ENCODE measurements at regions not wholly inside any gene's neighbourhood (a gene's known extent, or its start where the extent isn't known, plus 50 kb on each side); places are given as distances from the start of the nearest gene placed in this dataset.

DNA sequence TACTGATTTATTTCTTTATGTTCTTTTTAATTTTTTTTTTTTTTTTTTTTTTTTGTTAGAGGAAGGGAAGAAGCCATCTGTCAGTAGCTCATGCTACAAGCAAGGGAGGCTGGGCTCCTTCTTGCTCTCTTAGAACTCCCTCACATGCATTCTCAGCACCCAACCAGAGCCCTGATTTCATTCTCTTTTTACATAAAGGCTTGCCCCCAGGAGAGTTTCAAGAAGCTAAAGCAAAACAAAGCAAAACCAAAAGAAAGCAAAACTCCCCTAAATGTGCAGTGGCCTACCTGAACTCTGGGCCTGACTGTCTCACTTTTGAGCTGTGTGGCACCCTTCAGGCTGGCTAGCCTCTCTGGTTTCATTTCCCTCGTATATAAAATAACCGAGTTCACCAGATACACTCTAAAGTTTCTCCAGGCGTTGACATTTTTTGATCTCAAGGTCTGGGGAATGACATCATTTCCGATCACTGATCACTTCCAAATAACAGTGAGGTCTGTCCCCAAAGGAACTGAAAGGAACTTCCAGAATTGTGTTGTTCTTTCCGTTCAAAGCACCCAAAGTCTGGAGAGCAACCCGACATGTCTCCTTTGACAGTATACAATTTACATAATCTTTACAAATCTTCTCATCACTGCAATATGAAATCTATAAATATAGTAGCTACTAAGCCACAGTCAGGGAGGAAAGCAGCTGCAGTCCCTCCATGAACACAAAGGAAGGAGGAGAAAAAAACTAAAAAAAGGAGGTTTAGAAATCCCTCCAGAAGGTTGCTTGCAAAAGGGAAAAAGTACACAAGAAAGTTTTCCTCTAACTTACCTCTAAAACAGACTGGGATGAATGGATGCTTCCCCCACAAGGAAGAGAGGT lies 145.6 kb upstream of the NCK2 start:
- Histone ChIP-seq H3K36me3 (ENCODE audit: insufficient read depth, low read length) (no peaks in the 10 kb centered on the region), H3K9ac (ENCODE audit: low read length) (no peak overlapping the region), H3K4me1 (ENCODE audit: insufficient read depth, low read length) (no peaks in the 10 kb centered on the region), H3K27me3 (ENCODE audit: control insufficient read depth in 1 of 2, insufficient read depth in 2 of 2, low read length in 2 of 2) (no peaks in the 10 kb centered on the region), H3K4me3 (ENCODE audit: low read depth in 1 of 2, low read length in 2 of 2) (no peak overlapping the region), H3K9me3 (ENCODE audit: low read length) (no peaks in the 10 kb centered on the region), H3K27ac (ENCODE audit: low read depth, low read length) (no peak overlapping the region)

GRCh38 chr2:105597806-105598803 lies 146.6 kb upstream of the NCK2 start:
- no peak overlapping the region for H3K9ac ChIP-seq (ENCODE audit: low read length)
- no peaks in the 10 kb centered on the region for H3K4me1 ChIP-seq (ENCODE audit: insufficient read depth, low read length)
- H3K4me3 ChIP-seq (ENCODE audit: low read depth in 1 of 2, low read length in 2 of 2), result no peak overlapping the region
- no peaks in the 10 kb centered on the region for H3K27me3 ChIP-seq (ENCODE audit: control insufficient read depth in 1 of 2, insufficient read depth in 2 of 2, low read length in 2 of 2)
- no peaks in the 10 kb centered on the region for H3K9me3 ChIP-seq (ENCODE audit: low read length)
- H3K27ac ChIP-seq (ENCODE audit: low read depth, low read length), result no peak overlapping the region
- H3K36me3 ChIP-seq (ENCODE audit: insufficient read depth, low read length), result no peaks in the 10 kb centered on the region

DNA sequence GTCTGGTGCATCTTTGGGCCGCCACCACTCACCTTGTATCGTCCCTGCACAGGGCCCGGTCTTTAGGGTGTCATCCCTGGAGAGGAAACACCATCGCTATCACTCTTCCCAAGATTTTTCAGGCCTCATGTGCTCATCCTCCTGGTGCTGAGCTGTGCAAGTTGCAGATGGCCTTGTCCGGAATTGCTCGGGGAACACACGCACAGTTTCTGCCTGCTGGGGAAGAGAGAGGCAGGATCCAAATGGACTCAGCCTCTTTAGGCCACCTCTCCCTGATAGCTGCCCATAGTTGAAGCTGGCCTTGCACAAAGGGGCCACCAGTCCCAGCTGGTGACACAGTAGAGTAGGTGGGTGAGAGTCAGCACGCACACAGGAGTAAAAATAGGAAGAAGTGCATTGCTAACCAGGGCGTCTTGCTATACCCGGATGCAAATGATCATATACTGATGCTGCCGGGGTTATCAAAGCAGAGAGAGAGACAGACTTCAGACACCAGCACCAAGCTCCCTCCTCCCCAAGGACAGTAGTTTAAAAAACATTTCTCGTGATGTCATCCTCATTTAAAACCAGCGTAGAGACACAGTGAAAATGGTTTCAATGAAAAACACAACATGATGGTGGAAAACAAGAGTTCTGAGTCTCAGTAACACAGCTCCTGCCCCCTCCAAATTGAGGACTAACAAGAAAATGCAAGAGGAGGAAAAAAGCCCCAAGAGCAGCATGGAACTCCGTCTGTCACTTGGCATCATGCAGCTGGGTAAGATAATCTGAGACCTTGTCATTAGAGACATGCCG lies 147.5 kb upstream of the NCK2 start:
- Histone ChIP-seq H3K9ac (ENCODE audit: low read length) (no peak overlapping the region), H3K4me1 (ENCODE audit: insufficient read depth, low read length) (no peaks in the 10 kb centered on the region), H3K27ac (ENCODE audit: low read depth, low read length) (no peak overlapping the region), H3K4me3 (ENCODE audit: low read depth in 1 of 2, low read length in 2 of 2) (no peak overlapping the region), H3K27me3 (ENCODE audit: control insufficient read depth in 1 of 2, insufficient read depth in 2 of 2, low read length in 2 of 2) (no peaks in the 10 kb centered on the region), H3K9me3 (ENCODE audit: low read length) (no peaks in the 10 kb centered on the region), H3K36me3 (ENCODE audit: insufficient read depth, low read length) (no peaks in the 10 kb centered on the region)

DNA sequence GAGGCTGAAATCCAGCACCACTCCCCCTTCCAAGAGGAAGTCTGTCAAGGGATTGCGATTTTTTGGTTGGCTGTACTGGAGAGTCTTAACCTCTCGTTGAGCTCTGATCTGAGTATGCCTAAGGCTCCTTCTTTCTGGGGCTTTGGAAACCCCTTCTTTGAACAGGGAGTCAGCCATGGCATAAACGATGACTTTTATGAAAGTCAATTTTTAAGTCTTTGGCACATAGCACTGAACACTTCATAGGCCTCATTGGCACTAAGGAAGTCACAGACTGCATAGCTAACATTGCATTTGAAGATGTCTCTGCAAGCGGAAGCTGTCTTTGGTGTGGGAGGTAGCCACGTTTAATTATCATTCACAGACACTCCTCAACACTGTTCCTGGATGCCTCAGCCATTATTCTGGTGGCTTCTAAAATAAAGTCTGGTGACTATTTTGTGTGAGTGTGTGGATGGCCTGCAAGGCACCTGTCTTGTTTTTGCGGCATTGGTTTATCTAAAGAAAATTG lies 148.2 kb upstream of the NCK2 start:
- H3K27ac ChIP-seq (ENCODE audit: low read depth, low read length), result no peak overlapping the region
- H3K4me1 ChIP-seq (ENCODE audit: insufficient read depth, low read length), result no peaks in the 10 kb centered on the region
- H3K36me3 ChIP-seq (ENCODE audit: insufficient read depth, low read length), result no peaks in the 10 kb centered on the region
- H3K4me3 ChIP-seq (ENCODE audit: low read depth in 1 of 2, low read length in 2 of 2), result no peak overlapping the region
- H3K9me3 ChIP-seq (ENCODE audit: low read length), result no peaks in the 10 kb centered on the region
- no peaks in the 10 kb centered on the region for H3K27me3 ChIP-seq (ENCODE audit: control insufficient read depth in 1 of 2, insufficient read depth in 2 of 2, low read length in 2 of 2)
- H3K9ac ChIP-seq (ENCODE audit: low read length), result no peak overlapping the region

DNA sequence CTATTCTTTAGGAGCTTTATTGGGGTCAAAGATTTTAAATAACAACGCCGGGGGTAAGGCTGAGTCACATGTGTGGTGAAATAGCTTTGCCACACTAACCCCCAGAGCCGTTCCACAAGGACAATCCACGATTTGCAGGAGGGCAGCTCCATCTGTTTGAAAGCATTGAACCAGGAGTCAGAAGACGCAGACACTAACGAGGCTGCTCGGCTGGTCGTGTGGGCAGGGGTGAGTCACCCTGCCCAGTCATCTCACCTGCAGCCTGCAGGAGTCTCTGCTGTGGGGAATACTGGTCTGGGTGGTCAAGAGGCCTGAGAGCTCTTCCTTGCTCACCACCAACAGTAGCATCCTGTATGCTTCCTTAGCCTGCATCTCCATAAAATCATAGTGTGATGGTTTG lies 149.2 kb upstream of the NCK2 start:
- H3K36me3 ChIP-seq (ENCODE audit: insufficient read depth, low read length), result no peaks in the 10 kb centered on the region
- H3K4me3 ChIP-seq (ENCODE audit: low read depth in 1 of 2, low read length in 2 of 2), result no peak overlapping the region
- H3K27ac ChIP-seq (ENCODE audit: low read depth, low read length), result no peak overlapping the region
- H3K9ac ChIP-seq (ENCODE audit: low read length), result no peak overlapping the region
- no peaks in the 10 kb centered on the region for H3K9me3 ChIP-seq (ENCODE audit: low read length)
- H3K4me1 ChIP-seq (ENCODE audit: insufficient read depth, low read length), result no peaks in the 10 kb centered on the region
- H3K27me3 ChIP-seq (ENCODE audit: control insufficient read depth in 1 of 2, insufficient read depth in 2 of 2, low read length in 2 of 2), result no peaks in the 10 kb centered on the region

GRCh38 chr2:105593221-105593967 lies 151.3 kb upstream of the NCK2 start:
- no peaks in the 10 kb centered on the region for H3K4me1 ChIP-seq (ENCODE audit: insufficient read depth, low read length)

DNA sequence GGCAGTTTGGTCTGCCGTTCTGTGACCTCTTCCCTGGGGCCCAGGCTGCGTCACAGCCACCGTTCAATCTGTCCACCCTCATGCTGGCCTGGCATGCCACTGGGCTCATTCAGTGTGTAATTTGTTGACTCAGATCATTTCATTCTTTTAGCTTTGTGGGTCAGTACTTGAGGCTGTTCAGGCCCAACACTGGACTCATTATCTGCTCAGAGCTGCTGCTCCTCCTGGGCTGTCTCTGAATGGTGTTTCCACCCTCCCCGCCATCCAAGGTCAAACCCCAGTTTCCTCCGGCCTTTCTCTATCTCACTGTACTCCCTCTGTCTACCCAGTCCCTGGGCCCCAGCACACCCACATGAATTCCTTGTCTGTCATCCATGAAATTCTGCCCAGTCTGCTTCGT lies 152.4 kb upstream of the NCK2 start:
- Histone ChIP-seq H3K9me3 (ENCODE audit: low read length) (no peaks in the 10 kb centered on the region), H3K4me3 (ENCODE audit: low read depth in 1 of 2, low read length in 2 of 2) (no peak overlapping the region), H3K27me3 (ENCODE audit: control insufficient read depth in 1 of 2, insufficient read depth in 2 of 2, low read length in 2 of 2) (no peaks in the 10 kb centered on the region), H3K27ac (ENCODE audit: low read depth, low read length) (no peak overlapping the region), H3K4me1 (ENCODE audit: insufficient read depth, low read length) (no peaks in the 10 kb centered on the region), H3K36me3 (ENCODE audit: insufficient read depth, low read length) (no peaks in the 10 kb centered on the region), H3K9ac (ENCODE audit: low read length) (no peak overlapping the region)

More at GRCh38 chr2:105593221-105593967, 151.3 kb upstream of the NCK2 start:
- no peak overlapping the region for H3K27ac ChIP-seq (ENCODE audit: low read depth, low read length)
- no peaks in the 10 kb centered on the region for H3K9me3 ChIP-seq (ENCODE audit: low read length)
- H3K27me3 ChIP-seq (ENCODE audit: control insufficient read depth in 1 of 2, insufficient read depth in 2 of 2, low read length in 2 of 2), result no peaks in the 10 kb centered on the region
- H3K36me3 ChIP-seq (ENCODE audit: insufficient read depth, low read length), result no peaks in the 10 kb centered on the region
- no peak overlapping the region for H3K9ac ChIP-seq (ENCODE audit: low read length)
- H3K4me3 ChIP-seq (ENCODE audit: low read depth in 1 of 2, low read length in 2 of 2), result no peak overlapping the region

GRCh38 chr2:105590780-105591660 lies 153.7 kb upstream of the NCK2 start:
- H3K9ac ChIP-seq (ENCODE audit: low read length), result no peak overlapping the region
- H3K9me3 ChIP-seq (ENCODE audit: low read length), result no peaks in the 10 kb centered on the region
- no peaks in the 10 kb centered on the region for H3K36me3 ChIP-seq (ENCODE audit: insufficient read depth, low read length)
- no peaks in the 10 kb centered on the region for H3K27me3 ChIP-seq (ENCODE audit: control insufficient read depth in 1 of 2, insufficient read depth in 2 of 2, low read length in 2 of 2)
- no peaks in the 10 kb centered on the region for H3K4me1 ChIP-seq (ENCODE audit: insufficient read depth, low read length)
- no peak overlapping the region for H3K27ac ChIP-seq (ENCODE audit: low read depth, low read length)
- no peak overlapping the region for H3K4me3 ChIP-seq (ENCODE audit: low read depth in 1 of 2, low read length in 2 of 2)

DNA sequence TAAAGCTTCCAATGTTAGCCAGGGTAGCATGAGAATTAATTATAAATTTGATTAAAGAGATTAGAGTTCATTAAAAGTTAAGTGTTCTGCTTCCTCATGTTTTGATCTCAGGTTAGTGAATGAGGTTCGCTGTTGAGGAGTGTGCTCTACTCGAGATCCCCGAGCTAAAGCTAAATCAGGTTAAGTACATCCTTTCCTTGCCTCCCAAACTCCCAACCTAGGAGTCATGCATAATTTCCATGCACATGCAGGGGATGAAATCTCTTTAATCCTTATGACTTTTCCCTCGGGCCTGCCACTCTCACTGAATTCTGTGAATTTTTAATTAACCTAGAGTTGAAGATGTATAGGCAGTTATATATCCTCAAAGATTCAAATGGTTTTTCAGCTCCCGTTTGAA lies 156.1 kb upstream of the NCK2 start:
- Histone ChIP-seq H3K9ac (ENCODE audit: low read length) (no peak overlapping the region), H3K9me3 (ENCODE audit: low read length) (no peaks in the 10 kb centered on the region), H3K36me3 (ENCODE audit: insufficient read depth, low read length) (no peaks in the 10 kb centered on the region), H3K27ac (ENCODE audit: low read depth, low read length) (no peak overlapping the region), H3K4me1 (ENCODE audit: insufficient read depth, low read length) (no peaks in the 10 kb centered on the region), H3K4me3 (ENCODE audit: low read depth in 1 of 2, low read length in 2 of 2) (no peak overlapping the region), H3K27me3 (ENCODE audit: control insufficient read depth in 1 of 2, insufficient read depth in 2 of 2, low read length in 2 of 2) (no peaks in the 10 kb centered on the region)

DNA sequence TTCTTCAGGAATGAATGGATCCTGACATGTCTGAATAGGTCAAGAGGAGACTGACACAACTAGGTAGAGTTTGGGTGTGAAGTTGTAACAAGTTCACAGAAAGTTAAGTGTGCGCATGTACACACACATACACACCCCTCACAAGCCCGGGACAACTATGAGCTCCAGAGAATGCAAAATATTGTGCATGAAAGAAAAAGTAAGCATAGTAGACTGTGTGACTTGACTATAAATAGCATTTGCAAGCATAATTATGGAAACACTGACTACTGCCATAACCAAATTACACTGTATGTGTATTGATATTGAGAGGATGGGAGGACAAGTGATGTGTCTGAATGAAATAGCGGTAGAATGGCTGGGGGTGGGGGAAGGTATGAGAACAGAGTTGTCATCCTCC lies 157.1 kb upstream of the NCK2 start:
- Histone ChIP-seq H3K27me3 (ENCODE audit: control insufficient read depth in 1 of 2, insufficient read depth in 2 of 2, low read length in 2 of 2) (no peaks in the 10 kb centered on the region), H3K36me3 (ENCODE audit: insufficient read depth, low read length) (no peaks in the 10 kb centered on the region), H3K4me3 (ENCODE audit: low read depth in 1 of 2, low read length in 2 of 2) (no peak overlapping the region), H3K4me1 (ENCODE audit: insufficient read depth, low read length) (no peaks in the 10 kb centered on the region), H3K9ac (ENCODE audit: low read length) (no peak overlapping the region), H3K27ac (ENCODE audit: low read depth, low read length) (no peak overlapping the region), H3K9me3 (ENCODE audit: low read length) (no peaks in the 10 kb centered on the region)

All from muscle layer of colon (tissue), 2 donors.